Endothelial cell (in vitro differentiated cells): ENCODE measurements at regions not wholly inside any gene's neighbourhood (a gene's known extent, or its start where the extent isn't known, plus 50 kb on each side); places are given as distances from the start of the nearest gene placed in this dataset.

Source experiments
- DNase-seq: peaks from one replicate; pipeline ENCODE4 v3.0.0; 2021; ENCODE audit warnings: low spot score
- H3K27ac Mint-ChIP-seq: one replicate; pipeline ENCODE4 v1.8.0; 2021; ENCODE audit warnings: mixed read lengths, inconsistent platforms; ENCODE audit not compliant: unreplicated experiment
- H3K27me3 Mint-ChIP-seq: one replicate; pipeline ENCODE4 v1.8.0; 2021; ENCODE audit warnings: mild to moderate bottlenecking, moderate library complexity, mixed read lengths, inconsistent platforms; ENCODE audit not compliant: unreplicated experiment
- H3K36me3 Mint-ChIP-seq: one replicate; pipeline ENCODE4 v1.8.0; 2021; ENCODE audit warnings: mild to moderate bottlenecking, low read depth, mixed read lengths, inconsistent platforms; ENCODE audit not compliant: unreplicated experiment
- H3K4me1 Mint-ChIP-seq: one replicate; pipeline ENCODE4 v1.8.0; 2021; ENCODE audit warnings: mild to moderate bottlenecking, mixed read lengths, inconsistent platforms; ENCODE audit not compliant: unreplicated experiment
- H3K4me3 Mint-ChIP-seq: one replicate; pipeline ENCODE4 v1.8.0; 2021; ENCODE audit warnings: mild to moderate bottlenecking, mixed read lengths, inconsistent platforms; ENCODE audit not compliant: unreplicated experiment
- H3K9me3 Mint-ChIP-seq: one replicate; pipeline ENCODE4 v1.8.0; 2021; ENCODE audit warnings: mixed read lengths, inconsistent platforms; ENCODE audit not compliant: unreplicated experiment
- CTCF ChIP-seq: fragments of 200-600 bp; sonication (generic); IDR thresholded peaks from one replicate; pipeline ENCODE4 v1.5.0; 2021; ENCODE audit warnings: antibody characterized with exemption; ENCODE audit not compliant: unreplicated experiment

GRCh38 chr5:67679184-67679841 lies 482.7 kb upstream of the CD180 start:
- Mint-ChIP-seq H3K9me3 (no peaks in the 10 kb centered on the region), H3K4me3 (no peak overlapping the region), H3K27me3 (no peaks in the 10 kb centered on the region), H3K27ac (no peak overlapping the region), H3K4me1 (no peaks in the 10 kb centered on the region), H3K36me3 (no peaks in the 10 kb centered on the region)
- TF ChIP-seq CTCF, result no peak
- no peak for DNase-seq

GRCh38 chr5:67678594-67678993 lies 482.0 kb upstream of the CD180 start:
- Mint-ChIP-seq H3K27ac (no peak overlapping the region), H3K4me3 (no peak overlapping the region), H3K27me3 (no peaks in the 10 kb centered on the region), H3K36me3 (no peaks in the 10 kb centered on the region), H3K4me1 (no peaks in the 10 kb centered on the region), H3K9me3 (no peaks in the 10 kb centered on the region)
- no peak for DNase-seq
- no peak for TF ChIP-seq CTCF

- no peak overlapping the region for H3K4me3 Mint-ChIP-seq
- H3K27ac Mint-ChIP-seq, result no peak overlapping the region
- no peak for TF ChIP-seq CTCF
- no peak for DNase-seq
- no peaks in the 10 kb centered on the region for H3K27me3 Mint-ChIP-seq
- H3K36me3 Mint-ChIP-seq, result no peaks in the 10 kb centered on the region
- no peaks in the 10 kb centered on the region for H3K4me1 Mint-ChIP-seq
- no peaks in the 10 kb centered on the region for H3K9me3 Mint-ChIP-seq
Observed at GRCh38 chr5:67677422-67677970, 480.9 kb upstream of the CD180 start.

GRCh38 chr5:67676863-67677262 lies 480.3 kb upstream of the CD180 start:
- Mint-ChIP-seq H3K27ac (no peak overlapping the region), H3K4me1 (no peaks in the 10 kb centered on the region), H3K4me3 (no peak overlapping the region), H3K27me3 (no peaks in the 10 kb centered on the region), H3K36me3 (no peaks in the 10 kb centered on the region), H3K9me3 (no peaks in the 10 kb centered on the region)
- DNase-seq, result no peak
- no peak for TF ChIP-seq CTCF

GRCh38 chr5:67674159-67674655 lies 477.6 kb upstream of the CD180 start:
- Mint-ChIP-seq H3K36me3 (no peaks in the 10 kb centered on the region), H3K4me3 (no peak overlapping the region), H3K27ac (no peak overlapping the region), H3K4me1 (no peaks in the 10 kb centered on the region), H3K9me3 (no peaks in the 10 kb centered on the region), H3K27me3 (no peaks in the 10 kb centered on the region)
- no peak for DNase-seq
- TF ChIP-seq CTCF, result no peak
